Activated naive CD4-positive, alpha-beta T cell treated with anti-CD3 and anti-CD28 coated beads, Interleukin-2, amount 10 ng/mL, durations not matched to agents 7 days and 5 days (primary cell): ENCODE measurements at regions not wholly inside any gene's neighbourhood (a gene's known extent, or its start where the extent isn't known, plus 50 kb on each side); places are given as distances from the start of the nearest gene placed in this dataset.

ENCODE experiments used
- CTCF ChIA-PET: fragments of 350-600 bp; sonication (Branson Sonifier 250); formaldehyde crosslinking; loops from one replicate; lab custom pipeline; 2021; ENCODE audit warnings: antibody characterized with exemption; lab: Charles Lee
- DNase-seq: peaks from one replicate; pipeline ENCODE4 v3.0.0-alpha.2; 2020
- H3K27ac Mint-ChIP-seq: one replicate; pipeline ENCODE4 v1.8.0; 2021; ENCODE audit warnings: mild to moderate bottlenecking, moderate library complexity, mixed read lengths
- H3K27me3 Mint-ChIP-seq: one replicate; pipeline ENCODE4 v1.8.0; 2021; ENCODE audit warnings: mild to moderate bottlenecking, mixed read lengths
- H3K36me3 Mint-ChIP-seq: one replicate; pipeline ENCODE4 v1.8.0; 2021; ENCODE audit warnings: mixed read lengths
- H3K4me1 Mint-ChIP-seq: one replicate; pipeline ENCODE4 v1.8.0; 2021; ENCODE audit warnings: mixed read lengths
- H3K4me3 Mint-ChIP-seq: one replicate; pipeline ENCODE4 v1.8.0; 2021; ENCODE audit warnings: mild to moderate bottlenecking, moderate library complexity, mixed read lengths
- H3K9me3 Mint-ChIP-seq: one replicate; pipeline ENCODE4 v1.8.0; 2021; ENCODE audit warnings: mixed read lengths

DNA sequence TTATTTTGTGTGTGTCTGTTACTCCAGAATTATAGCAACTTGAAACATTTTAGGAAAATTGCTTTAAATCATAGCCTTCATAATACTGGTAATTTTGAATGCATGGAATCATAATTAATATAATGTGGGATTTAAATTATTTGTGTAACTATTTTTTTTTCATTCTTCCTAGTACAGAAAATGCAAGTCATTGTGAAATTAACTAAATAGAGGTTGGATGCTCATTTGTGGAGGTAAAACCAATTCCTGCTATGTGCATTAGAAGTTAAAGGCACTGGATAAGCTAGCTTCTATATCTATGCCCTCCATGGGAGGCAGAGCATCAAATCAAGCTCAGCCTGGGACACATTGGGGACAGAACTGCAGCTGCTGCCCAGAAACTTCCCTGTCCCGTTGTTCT is 1048.5 kb upstream of the PABPC4L start:
- no peak for DNase-seq
- no peaks in the 10 kb centered on the region for H3K27me3 Mint-ChIP-seq
- H3K36me3 Mint-ChIP-seq = no peaks in the 10 kb centered on the region
- no peaks in the 10 kb centered on the region for H3K4me1 Mint-ChIP-seq
- H3K9me3 Mint-ChIP-seq = peaks cover under 1% of the 10 kb centered on the region
- no peak overlapping the region for H3K27ac Mint-ChIP-seq
- CTCF ChIA-PET = no interaction called here
- H3K4me3 Mint-ChIP-seq = no peak overlapping the region

DNA sequence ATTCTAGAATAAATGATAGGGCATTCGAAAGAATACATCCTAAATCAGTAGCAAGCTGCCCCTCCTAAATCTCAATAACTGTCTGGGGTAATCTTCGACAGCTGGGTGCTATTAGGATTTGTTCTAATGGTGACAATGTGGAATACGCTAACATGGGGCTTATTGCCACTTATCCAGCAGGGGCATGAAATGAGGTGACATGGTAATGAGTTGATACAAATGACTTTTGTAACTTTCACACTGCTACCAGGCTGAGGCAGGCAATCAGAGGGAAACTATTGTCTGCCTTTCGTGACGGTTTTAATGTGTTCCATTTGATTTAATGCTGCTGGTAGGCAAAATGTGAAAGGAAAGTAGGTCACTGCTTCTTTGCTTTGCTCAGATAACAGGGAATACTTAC is 1047.4 kb upstream of the PABPC4L start:
- no peak for DNase-seq
- Mint-ChIP-seq H3K4me1 (no peaks in the 10 kb centered on the region), H3K9me3 (no peaks in the 10 kb centered on the region), H3K4me3 (no peak overlapping the region), H3K27ac (no peak overlapping the region), H3K27me3 (no peaks in the 10 kb centered on the region), H3K36me3 (no peaks in the 10 kb centered on the region)
- CTCF ChIA-PET = no interaction called here

DNA sequence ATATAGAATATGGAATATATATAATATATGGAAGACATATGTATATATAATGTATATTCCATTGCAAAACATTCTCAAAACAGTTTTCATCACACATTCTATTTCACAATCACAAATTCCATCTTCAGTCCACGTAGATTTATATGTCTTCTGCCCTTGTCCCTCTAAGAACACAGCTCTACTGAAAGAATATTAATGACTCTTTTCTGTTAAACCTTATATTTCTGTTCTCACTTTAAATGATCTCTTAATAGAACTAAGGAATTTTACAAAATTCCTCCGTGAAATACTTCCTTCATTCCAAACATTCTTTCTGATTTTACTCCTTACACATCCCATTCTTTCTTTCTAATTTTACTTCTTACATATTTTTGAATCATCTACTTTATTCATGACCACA is 1043.1 kb upstream of the PABPC4L start:
- H3K27ac Mint-ChIP-seq = no peak overlapping the region
- H3K36me3 Mint-ChIP-seq = no peaks in the 10 kb centered on the region
- no peaks in the 10 kb centered on the region for H3K27me3 Mint-ChIP-seq
- peaks cover 3% of the 10 kb centered on the region for H3K9me3 Mint-ChIP-seq
- no peaks in the 10 kb centered on the region for H3K4me1 Mint-ChIP-seq
- CTCF ChIA-PET = no interaction called here
- no peak overlapping the region for H3K4me3 Mint-ChIP-seq
- no peak for DNase-seq

DNA sequence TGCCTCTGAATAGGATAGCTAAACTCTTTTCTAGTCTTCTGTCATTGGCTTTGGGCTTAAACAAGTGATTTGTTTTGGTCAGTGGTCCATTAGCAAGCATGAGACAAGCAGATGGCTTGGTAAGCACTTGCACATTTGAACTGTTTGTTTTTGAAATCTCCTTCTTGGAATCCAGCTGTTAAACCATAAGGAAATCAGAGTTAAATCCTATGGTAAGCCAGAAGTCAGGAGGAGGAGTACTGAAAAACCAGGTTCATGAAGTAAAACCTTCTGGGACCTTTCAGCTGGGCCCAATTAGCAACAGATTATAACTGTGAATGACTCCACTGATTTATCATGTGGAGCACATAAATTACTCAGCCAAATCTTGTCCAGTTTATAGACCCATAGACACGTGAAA is 1042.5 kb upstream of the PABPC4L start:
- H3K27me3 Mint-ChIP-seq = no peaks in the 10 kb centered on the region
- no peaks in the 10 kb centered on the region for H3K4me1 Mint-ChIP-seq
- no peak overlapping the region for H3K4me3 Mint-ChIP-seq
- H3K9me3 Mint-ChIP-seq = peaks cover 3% of the 10 kb centered on the region
- no peak for DNase-seq
- CTCF ChIA-PET = no interaction called here
- H3K27ac Mint-ChIP-seq = no peak overlapping the region
- H3K36me3 Mint-ChIP-seq = no peaks in the 10 kb centered on the region

DNA sequence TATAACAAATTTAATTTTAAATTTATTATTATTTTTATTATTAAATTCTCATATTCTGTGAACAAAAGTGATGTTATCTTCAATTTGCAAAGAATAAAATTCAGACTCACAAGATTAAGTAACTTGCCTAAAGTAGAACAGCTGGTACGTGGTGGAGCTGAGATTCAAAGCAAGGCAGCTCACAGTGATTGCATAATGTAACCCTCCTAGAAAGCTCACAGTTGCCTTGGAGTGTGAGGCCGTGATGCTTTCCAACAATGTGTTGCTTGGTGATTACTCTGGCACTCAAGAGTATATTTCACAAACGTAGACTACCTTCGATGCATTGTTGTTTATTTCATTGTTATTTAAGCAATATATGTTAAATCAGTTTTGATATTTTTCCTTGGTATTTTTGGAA is 1039.2 kb upstream of the PABPC4L start:
- CTCF ChIA-PET = no interaction called here
- H3K4me3 Mint-ChIP-seq = no peak overlapping the region
- peaks cover 3% of the 10 kb centered on the region for H3K9me3 Mint-ChIP-seq
- no peak for DNase-seq
- H3K4me1 Mint-ChIP-seq = no peaks in the 10 kb centered on the region
- H3K27ac Mint-ChIP-seq = no peak overlapping the region
- no peaks in the 10 kb centered on the region for H3K27me3 Mint-ChIP-seq
- no peaks in the 10 kb centered on the region for H3K36me3 Mint-ChIP-seq

DNA sequence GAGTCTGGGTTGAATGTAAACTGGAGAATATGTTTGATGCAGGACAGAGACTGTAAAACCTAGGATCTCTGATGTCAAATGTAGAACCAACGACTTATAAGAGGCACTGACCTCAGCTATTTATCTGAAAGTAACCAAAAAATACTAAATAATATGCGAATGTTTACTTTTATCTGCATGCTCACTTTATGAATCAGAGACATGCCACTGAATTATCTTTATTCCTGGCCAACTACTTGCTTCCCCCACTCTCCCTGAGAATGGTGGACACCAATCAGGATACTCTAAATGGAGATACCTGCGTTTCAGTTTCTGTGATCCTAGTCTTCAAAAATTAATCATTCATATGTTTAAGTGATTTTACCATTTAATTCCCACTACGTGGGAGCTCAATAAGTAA is 1038.4 kb upstream of the PABPC4L start:
- DNase-seq = no peak
- Mint-ChIP-seq H3K4me1 (no peaks in the 10 kb centered on the region), H3K27ac (no peak overlapping the region), H3K9me3 (peaks cover 3% of the 10 kb centered on the region), H3K4me3 (no peak overlapping the region), H3K36me3 (no peaks in the 10 kb centered on the region), H3K27me3 (no peaks in the 10 kb centered on the region)
- CTCF ChIA-PET = no interaction called here

DNA sequence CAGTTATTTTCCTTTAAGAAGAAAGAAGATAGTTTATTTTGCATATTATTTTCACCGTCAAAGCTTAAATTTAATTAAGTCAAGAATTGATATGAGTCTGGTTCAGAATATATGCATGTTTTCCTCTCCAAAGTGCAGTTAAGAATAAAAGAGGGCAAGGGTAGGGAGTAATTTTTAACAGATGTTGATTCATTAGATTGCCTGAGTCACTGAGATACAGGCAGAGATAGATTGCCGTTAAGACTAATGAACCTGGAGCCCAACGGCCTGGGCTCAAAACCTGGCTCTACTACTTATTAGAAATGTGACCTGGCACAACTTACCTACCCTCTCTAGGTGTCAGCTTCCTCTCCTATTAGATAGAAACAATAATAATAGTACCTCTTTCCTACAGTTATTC is 1037.4 kb upstream of the PABPC4L start:
- DNase-seq = no peak
- Mint-ChIP-seq H3K27ac (no peak overlapping the region), H3K4me3 (no peak overlapping the region), H3K27me3 (no peaks in the 10 kb centered on the region), H3K36me3 (no peaks in the 10 kb centered on the region), H3K4me1 (no peaks in the 10 kb centered on the region), H3K9me3 (peaks cover 3% of the 10 kb centered on the region)
- CTCF ChIA-PET = no interaction called here

DNA sequence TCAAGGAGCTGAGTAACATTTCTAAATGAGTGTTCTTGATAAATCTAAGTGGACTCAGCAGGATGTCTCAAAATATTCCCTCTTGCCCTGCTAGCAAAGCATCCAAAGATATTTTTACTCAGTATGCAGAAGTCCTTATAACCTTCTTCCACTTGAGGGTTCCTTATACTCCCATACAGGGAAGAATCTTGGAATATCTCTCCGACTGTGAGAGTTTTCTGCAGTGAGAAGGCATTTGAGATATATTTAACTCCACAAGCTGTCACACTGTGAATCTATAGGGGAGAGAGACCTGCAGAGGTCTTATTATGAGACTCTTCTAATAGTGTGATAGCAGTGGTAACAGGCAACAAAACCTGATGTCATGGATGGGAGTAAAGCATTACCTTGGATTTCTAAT is 1034.5 kb upstream of the PABPC4L start:
- DNase-seq = no peak
- Mint-ChIP-seq H3K4me3 (no peak overlapping the region), H3K9me3 (no peaks in the 10 kb centered on the region), H3K4me1 (no peaks in the 10 kb centered on the region), H3K27me3 (no peaks in the 10 kb centered on the region), H3K36me3 (no peaks in the 10 kb centered on the region), H3K27ac (no peak overlapping the region)
- CTCF ChIA-PET = no interaction called here

DNA sequence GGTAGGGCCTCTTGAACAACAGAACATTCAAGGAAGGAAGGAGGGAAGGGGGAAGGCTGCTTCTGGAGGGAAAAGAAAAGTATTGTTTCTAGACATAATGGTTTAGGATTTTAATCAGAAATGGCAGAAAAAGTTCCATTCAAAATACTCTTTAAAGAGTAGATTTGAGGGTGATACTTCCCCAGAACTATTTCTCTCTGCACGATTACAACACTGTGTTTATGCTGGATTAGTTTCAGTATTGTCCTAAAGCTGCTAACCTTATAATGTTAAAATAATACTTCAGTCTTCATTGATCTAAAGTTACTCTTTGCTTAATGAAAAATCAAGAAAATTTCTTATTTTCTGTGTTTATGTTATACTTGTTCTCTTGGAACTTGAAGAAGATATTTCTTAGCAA is 1026.3 kb upstream of the PABPC4L start:
- Mint-ChIP-seq H3K27me3 (no peaks in the 10 kb centered on the region), H3K4me3 (no peak overlapping the region), H3K27ac (no peak overlapping the region), H3K9me3 (no peaks in the 10 kb centered on the region), H3K4me1 (no peaks in the 10 kb centered on the region), H3K36me3 (no peaks in the 10 kb centered on the region)
- CTCF ChIA-PET = no interaction called here
- DNase-seq = no peak

DNA sequence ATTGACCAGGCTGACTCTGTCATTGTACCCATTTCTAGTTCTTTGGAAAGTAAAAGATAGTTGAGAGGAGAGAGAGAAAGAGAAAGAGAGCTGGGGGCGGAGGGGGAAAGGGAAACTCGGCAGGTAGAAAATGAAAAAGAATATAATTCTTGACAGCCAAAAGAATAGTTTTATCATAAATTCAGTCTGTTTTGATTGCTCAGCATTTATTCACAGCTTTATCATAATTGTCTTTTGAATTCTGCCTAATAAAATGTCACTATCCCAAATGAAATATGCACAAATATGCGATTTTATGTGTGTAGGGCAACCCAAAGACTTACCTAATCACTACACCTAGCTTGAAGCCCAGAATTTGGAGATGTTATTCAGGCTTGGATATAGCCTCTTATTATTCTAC is 1024.0 kb upstream of the PABPC4L start:
- H3K9me3 Mint-ChIP-seq = no peaks in the 10 kb centered on the region
- H3K4me3 Mint-ChIP-seq = no peak overlapping the region
- no peaks in the 10 kb centered on the region for H3K36me3 Mint-ChIP-seq
- CTCF ChIA-PET = no interaction called here
- H3K27me3 Mint-ChIP-seq = no peaks in the 10 kb centered on the region
- no peak overlapping the region for H3K27ac Mint-ChIP-seq
- H3K4me1 Mint-ChIP-seq = no peaks in the 10 kb centered on the region
- DNase-seq = no peak

DNA sequence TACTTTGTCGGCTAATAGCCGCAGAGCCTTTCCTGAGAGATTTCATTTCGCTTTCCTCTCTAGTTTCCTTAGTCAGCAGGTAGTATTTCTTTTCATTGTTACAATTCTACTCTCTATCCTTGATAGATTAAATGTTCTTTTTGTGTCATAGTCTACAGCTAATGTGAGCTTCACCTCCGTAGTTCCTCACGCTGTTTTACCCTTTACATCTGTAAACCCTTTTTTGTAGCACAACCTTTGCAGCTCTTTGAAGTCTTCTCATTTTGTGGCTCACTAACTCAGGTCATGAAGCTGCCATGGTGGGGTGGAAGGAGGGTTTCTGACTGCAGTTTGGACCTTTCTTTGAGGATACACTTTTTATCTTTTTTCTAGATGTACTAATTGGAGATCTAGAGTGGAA is 1008.8 kb upstream of the PABPC4L start:
- H3K27ac Mint-ChIP-seq = no peak overlapping the region
- no peaks in the 10 kb centered on the region for H3K27me3 Mint-ChIP-seq
- no peak overlapping the region for H3K4me3 Mint-ChIP-seq
- CTCF ChIA-PET = no interaction called here
- no peak for DNase-seq
- H3K4me1 Mint-ChIP-seq = no peaks in the 10 kb centered on the region
- H3K9me3 Mint-ChIP-seq = no peaks in the 10 kb centered on the region
- no peaks in the 10 kb centered on the region for H3K36me3 Mint-ChIP-seq

DNA sequence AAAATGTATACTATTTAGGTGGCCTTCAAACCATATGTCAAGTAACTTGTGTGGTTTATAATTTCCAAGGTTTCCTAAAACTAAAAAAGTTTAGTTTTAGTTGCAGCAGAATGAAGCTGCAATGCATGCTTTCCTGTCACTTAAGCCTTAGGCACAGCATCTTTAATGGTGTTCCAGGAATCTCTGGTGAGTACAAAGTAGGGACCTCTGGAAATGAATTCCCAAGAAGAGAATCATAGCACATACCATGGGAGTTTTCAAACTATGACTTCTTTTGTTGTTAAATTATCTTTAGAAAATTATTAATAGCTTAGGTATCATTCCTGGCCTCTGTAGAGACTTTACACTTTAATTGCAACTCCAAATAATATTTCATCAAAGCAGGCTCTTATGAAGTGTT is 1005.9 kb upstream of the PABPC4L start:
- Mint-ChIP-seq H3K9me3 (no peaks in the 10 kb centered on the region), H3K27me3 (no peaks in the 10 kb centered on the region), H3K36me3 (no peaks in the 10 kb centered on the region), H3K27ac (no peak overlapping the region), H3K4me3 (no peak overlapping the region), H3K4me1 (no peaks in the 10 kb centered on the region)
- no peak for DNase-seq
- CTCF ChIA-PET = no interaction called here

DNA sequence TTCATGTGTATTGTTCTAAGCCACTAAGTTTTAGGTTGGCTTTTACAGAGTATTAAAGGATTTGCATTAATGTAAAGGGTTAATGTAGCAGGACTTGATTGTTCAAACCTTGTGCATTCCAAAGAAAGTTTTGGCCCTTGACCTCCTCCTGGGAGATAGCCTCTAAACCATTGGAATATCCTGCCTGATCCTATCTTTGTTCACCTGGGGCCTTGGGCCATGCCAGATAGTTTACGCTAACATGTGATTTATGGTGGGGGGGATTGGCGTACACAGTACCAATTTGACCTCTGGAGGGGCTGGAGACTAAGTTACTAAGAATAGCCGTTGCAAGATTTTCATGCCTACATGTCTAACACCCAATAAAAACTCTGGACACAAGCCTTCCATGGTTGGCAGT is 1002.7 kb upstream of the PABPC4L start:
- no peak for DNase-seq
- CTCF ChIA-PET = no interaction called here
- Mint-ChIP-seq H3K27ac (no peak overlapping the region), H3K9me3 (peaks cover 1% of the 10 kb centered on the region), H3K4me1 (no peaks in the 10 kb centered on the region), H3K4me3 (no peak overlapping the region), H3K27me3 (no peaks in the 10 kb centered on the region), H3K36me3 (no peaks in the 10 kb centered on the region)

DNA sequence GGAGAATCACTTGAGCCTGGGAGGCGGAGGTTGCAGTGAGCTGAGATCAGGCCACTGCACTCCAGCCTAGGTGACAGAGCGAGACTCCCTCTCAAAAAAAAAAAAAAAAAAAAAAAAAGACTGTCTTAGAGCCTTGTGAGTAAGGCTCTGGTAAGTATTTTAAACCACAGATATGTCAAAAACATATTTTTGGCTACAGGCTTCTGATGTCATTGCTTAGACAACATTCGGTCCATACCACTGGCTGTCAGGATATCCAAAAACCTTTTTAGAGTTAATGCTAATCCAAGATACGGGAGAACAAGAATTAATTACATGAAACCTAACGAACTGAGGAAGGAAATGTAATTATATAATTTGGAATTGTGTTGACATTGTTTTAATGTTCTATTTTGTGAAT is 999.5 kb upstream of the PABPC4L start:
- Mint-ChIP-seq H3K4me3 (no peak overlapping the region), H3K36me3 (no peaks in the 10 kb centered on the region), H3K27me3 (no peaks in the 10 kb centered on the region), H3K9me3 (peaks cover 1% of the 10 kb centered on the region), H3K4me1 (no peaks in the 10 kb centered on the region), H3K27ac (no peak overlapping the region)
- CTCF ChIA-PET = no interaction called here
- DNase-seq = no peak

DNA sequence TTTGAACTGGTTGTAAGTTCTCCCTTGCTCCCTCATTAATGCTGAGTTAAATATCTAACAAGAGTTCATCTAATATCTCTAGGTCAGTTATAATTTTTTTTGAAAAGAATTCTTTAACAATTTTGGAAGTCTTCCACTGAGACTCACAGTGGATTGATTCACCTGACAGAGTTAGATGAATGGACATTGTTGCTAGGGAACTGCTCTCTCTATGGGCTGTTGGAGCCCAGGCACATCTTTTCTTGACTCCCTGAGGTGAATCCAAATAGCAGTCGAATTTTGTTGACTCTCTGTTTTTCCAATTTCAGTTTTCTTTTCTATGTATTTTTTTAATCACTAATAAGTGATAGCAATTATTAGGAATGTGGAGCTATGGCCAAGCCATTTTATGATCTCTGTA is 996.1 kb upstream of the PABPC4L start:
- no peaks in the 10 kb centered on the region for H3K27me3 Mint-ChIP-seq
- peaks cover 1% of the 10 kb centered on the region for H3K9me3 Mint-ChIP-seq
- H3K27ac Mint-ChIP-seq = no peak overlapping the region
- no peak overlapping the region for H3K4me3 Mint-ChIP-seq
- CTCF ChIA-PET = no interaction called here
- DNase-seq = no peak
- no peaks in the 10 kb centered on the region for H3K36me3 Mint-ChIP-seq
- H3K4me1 Mint-ChIP-seq = no peaks in the 10 kb centered on the region

DNA sequence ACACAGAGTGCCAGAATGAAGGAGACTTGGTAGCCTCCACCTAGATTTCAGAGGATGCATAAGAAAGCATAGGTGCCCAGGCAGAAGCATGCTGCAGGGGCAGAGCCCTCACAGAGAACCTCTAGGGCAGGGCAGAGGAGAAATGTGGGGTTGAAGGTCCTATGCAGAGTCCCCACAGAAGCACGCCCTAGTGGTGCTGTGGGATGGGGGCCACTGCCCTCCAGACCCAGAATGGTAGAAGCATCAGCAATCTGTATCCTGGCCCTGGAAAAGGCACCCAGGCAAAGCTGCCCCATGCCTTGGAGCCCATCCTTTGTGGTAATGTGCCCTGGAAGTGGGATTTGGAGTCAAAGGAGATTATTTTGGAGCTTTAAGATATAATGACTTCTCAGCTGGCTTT is 992.9 kb upstream of the PABPC4L start:
- H3K27me3 Mint-ChIP-seq = no peaks in the 10 kb centered on the region
- no peak overlapping the region for H3K4me3 Mint-ChIP-seq
- H3K9me3 Mint-ChIP-seq = no peaks in the 10 kb centered on the region
- no peaks in the 10 kb centered on the region for H3K4me1 Mint-ChIP-seq
- no peak overlapping the region for H3K27ac Mint-ChIP-seq
- no peaks in the 10 kb centered on the region for H3K36me3 Mint-ChIP-seq
- no peak for DNase-seq
- CTCF ChIA-PET = no interaction called here
